Mammary epithelial cell (primary cell): ENCODE measurements at regions not wholly inside any gene's neighbourhood (a gene's known extent, or its start where the extent isn't known, plus 50 kb on each side); places are given as distances from the start of the nearest gene placed in this dataset.

Experiments
- CTCF ChIP-seq, 2 donors: IDR thresholded peaks in 1 of 2; conservative IDR thresholded peaks in 1 of 2; 2 replicates each; pipeline ENCODE4 v1.5.1; 2011 to 2012; ENCODE audit warnings: inconsistent platforms in 2 of 2, low read length in 2 of 2, mild to moderate bottlenecking in 2 of 2, control low read depth in 1 of 2, low read depth in 1 of 2; ENCODE audit not compliant: insufficient read depth in 1 of 2; ENCODE audit errors: extremely low read depth in 1 of 2
- EZH2 ChIP-seq: IDR thresholded peaks from 2 replicates; pipeline ENCODE4 v1.6.1; 2012; ENCODE audit warnings: low read length, inconsistent platforms, borderline replicate concordance

GRCh38 chr13:87536499-87536898 is 134.7 kb upstream of the SLITRK5 start:
- TF ChIP-seq CTCF (conservative IDR thresholded peaks at IDR 0.05 in 1 of 2, IDR thresholded peaks at IDR 0.05 in 1 of 2; ENCODE audit: extremely low read depth in 1 of 2, insufficient read depth in 1 of 2, low read depth in 1 of 2, low read length in 2 of 2): no peak
- TF ChIP-seq EZH2: no peak
